Transverse colon (tissue), 4 donors: ENCODE measurements at regions not wholly inside any gene's neighbourhood (a gene's known extent, or its start where the extent isn't known, plus 50 kb on each side); places are given as distances from the start of the nearest gene placed in this dataset.

Experiments used
- CTCF ChIP-seq, 5 experiments: fragments of 200-600 bp in 3 of 5; fragments of 450-650 bp in 2 of 5; sonication (generic) in 3 of 5; IDR thresholded peaks; 1 replicate in 2 of 5; 2 replicates in 3 of 5; pipeline ENCODE4 v1.5.1; 2016 to 2017; ENCODE audit warnings: antibody characterized with exemption in 5 of 5, inconsistent platforms in 3 of 5, mild to moderate bottlenecking in 2 of 5, moderate library complexity in 1 of 5
- EP300 ChIP-seq: sonication (generic); formaldehyde crosslinking; IDR thresholded peaks from one replicate; pipeline ENCODE4 v1.6.1; 2017; ENCODE audit warnings: antibody characterized with exemption, low read depth
- POLR2A ChIP-seq: fragments of 450-650 bp; IDR thresholded peaks from one replicate; pipeline ENCODE4 v1.6.1; 2016; ENCODE audit warnings: antibody characterized with exemption, mild to moderate bottlenecking, moderate library complexity
- POLR2AphosphoS5 ChIP-seq, 3 donors: sonication (generic); formaldehyde crosslinking; IDR thresholded peaks; one replicate each; pipeline ENCODE4 v1.6.1; 2016; ENCODE audit warnings: antibody characterized with exemption in 3 of 3

- TF ChIP-seq POLR2AphosphoS5 (IDR thresholded peaks at IDR 0.05) (no peak), CTCF (IDR thresholded peaks at IDR 0.05) (no peak), EP300 (no peak), POLR2A (no peak)
Observed at GRCh38 chr5:23314827-23315226, 192.6 kb upstream of the PRDM9 start.
